ENCODE measurements at regions not wholly inside any gene's neighbourhood (a gene's known extent, or its start where the extent isn't known, plus 50 kb on each side); places are given as distances from the start of the nearest gene placed in this dataset.

GRCh38 chr9:84408416-84408815 lies 67.9 kb upstream of the SLC28A3 start:
- intact Hi-C loops (cut with DNase I; ENCODE audit: low total_unique reads) (no loop called here), in situ Hi-C loops (cut with MboI; ENCODE audit: low sequenced_read_pairs in 4 of 4) (loop anchor here in 1 of 4 donors (10.0 to 25.0 kb wide), 2 partner anchors 554 to 1196 kb away; no protein-coding TSS in a partner anchor)
- Histone ChIP-seq H3K9me3 (no peaks in the 10 kb centered on the region), H3K4me1 (no peaks in the 10 kb centered on the region), H3K36me3 (no peaks in the 10 kb centered on the region), H3K27me3 (no peaks in the 10 kb centered on the region), H3K27ac (no peak overlapping the region), H3K4me3 (no peak overlapping the region)
- no peak for TF ChIP-seq POLR2A (IDR thresholded peaks at IDR 0.05)
- TF ChIP-seq, protein P1, sequence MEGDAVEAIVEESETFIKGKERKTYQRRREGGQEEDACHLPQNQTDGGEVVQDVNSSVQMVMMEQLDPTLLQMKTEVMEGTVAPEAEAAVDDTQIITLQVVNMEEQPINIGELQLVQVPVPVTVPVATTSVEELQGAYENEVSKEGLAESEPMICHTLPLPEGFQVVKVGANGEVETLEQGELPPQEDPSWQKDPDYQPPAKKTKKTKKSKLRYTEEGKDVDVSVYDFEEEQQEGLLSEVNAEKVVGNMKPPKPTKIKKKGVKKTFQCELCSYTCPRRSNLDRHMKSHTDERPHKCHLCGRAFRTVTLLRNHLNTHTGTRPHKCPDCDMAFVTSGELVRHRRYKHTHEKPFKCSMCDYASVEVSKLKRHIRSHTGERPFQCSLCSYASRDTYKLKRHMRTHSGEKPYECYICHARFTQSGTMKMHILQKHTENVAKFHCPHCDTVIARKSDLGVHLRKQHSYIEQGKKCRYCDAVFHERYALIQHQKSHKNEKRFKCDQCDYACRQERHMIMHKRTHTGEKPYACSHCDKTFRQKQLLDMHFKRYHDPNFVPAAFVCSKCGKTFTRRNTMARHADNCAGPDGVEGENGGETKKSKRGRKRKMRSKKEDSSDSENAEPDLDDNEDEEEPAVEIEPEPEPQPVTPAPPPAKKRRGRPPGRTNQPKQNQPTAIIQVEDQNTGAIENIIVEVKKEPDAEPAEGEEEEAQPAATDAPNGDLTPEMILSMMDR (IDR thresholded peaks at IDR 0.05 in 4 of 5, conservative IDR thresholded peaks at IDR 0.05 in 1 of 5), result no peak
- no peak for DNase-seq
- no peak for ATAC-seq

DNA sequence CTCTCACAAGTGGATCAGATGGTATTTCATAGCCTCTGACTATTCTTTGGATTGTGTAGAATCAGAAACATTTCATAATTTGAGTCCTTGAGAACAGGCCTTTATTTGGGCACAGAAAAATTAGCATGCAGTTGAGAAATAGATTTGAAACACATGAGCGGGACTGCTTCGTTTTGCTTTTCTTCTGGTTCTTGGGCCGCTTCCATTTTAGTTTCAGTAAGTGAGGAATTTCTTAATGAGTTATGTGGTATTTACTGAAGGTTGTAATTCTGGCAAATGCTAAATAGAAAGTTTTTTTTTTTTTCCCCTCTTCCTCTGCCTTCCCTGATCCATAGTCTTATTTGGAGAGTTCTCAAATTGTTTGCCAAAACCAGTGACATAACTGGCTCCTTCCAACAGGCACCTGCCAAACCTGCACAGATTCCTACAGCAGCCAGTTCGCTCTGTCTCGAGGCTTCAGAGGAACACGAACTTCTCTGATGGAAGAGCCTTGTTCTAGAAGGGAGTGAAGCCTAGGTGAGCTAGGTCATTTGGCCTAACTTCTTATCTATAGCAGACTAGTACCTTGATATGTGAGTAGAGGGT lies 71.2 kb upstream of the SLC28A3 start:
- Histone ChIP-seq H3K9me3 (no peaks in the 10 kb centered on the region), H3K4me3 (no peak overlapping the region), H3K36me3 (no peaks in the 10 kb centered on the region), H3K4me1 (no peaks in the 10 kb centered on the region), H3K27ac (no peak overlapping the region), H3K27me3 (no peaks in the 10 kb centered on the region)
- intact Hi-C loops (cut with DNase I; ENCODE audit: low total_unique reads), result no loop called here
- DNase-seq, result no peak
- TF ChIP-seq POLR2A (IDR thresholded peaks at IDR 0.05), result no peak
- TF ChIP-seq, protein P1 (IDR thresholded peaks at IDR 0.05 in 4 of 5, conservative IDR thresholded peaks at IDR 0.05 in 1 of 5), result no peak
- in situ Hi-C loops (cut with MboI; ENCODE audit: low sequenced_read_pairs in 4 of 4), result loop anchor here in 1 of 4 donors (25.0 kb wide), 1 partner anchor 551 kb away; no protein-coding TSS in a partner anchor
- ATAC-seq, result no peak

DNA sequence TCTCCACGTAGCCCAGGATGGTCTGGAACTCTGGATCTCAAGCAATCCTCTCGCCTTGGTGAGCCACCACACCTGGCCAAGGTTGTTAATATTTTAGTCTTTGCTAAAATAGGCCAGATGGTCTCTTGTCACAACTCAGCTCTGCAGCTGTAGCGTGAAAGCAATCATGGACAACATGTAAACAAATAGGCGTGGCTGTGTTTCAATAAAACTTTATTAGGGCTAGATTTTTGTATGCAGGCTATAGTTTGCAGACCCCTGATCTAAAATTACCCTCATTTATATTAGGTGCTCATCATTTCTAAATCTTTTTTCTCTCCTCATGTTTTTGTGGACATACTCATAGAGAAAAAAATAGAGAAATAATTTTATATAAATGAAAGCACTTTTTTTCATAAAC lies 72.1 kb upstream of the SLC28A3 start:
- H3K4me1 ChIP-seq, result no peaks in the 10 kb centered on the region
- H3K9me3 ChIP-seq, result no peaks in the 10 kb centered on the region
- no peaks in the 10 kb centered on the region for H3K36me3 ChIP-seq
- no peak overlapping the region for H3K27ac ChIP-seq
- in situ Hi-C loops (cut with MboI; ENCODE audit: low sequenced_read_pairs in 4 of 4) (loop anchor here in 1 of 4 donors (25.0 kb wide), 1 partner anchor 550 kb away; no protein-coding TSS in a partner anchor), intact Hi-C loops (cut with DNase I; ENCODE audit: low total_unique reads) (no loop called here)
- no peak for ATAC-seq
- no peaks in the 10 kb centered on the region for H3K27me3 ChIP-seq
- no peak for DNase-seq
- TF ChIP-seq POLR2A (IDR thresholded peaks at IDR 0.05), result no peak
- TF ChIP-seq, protein P1 (IDR thresholded peaks at IDR 0.05 in 4 of 5, conservative IDR thresholded peaks at IDR 0.05 in 1 of 5), result no peak
- H3K4me3 ChIP-seq, result no peak overlapping the region

DNA sequence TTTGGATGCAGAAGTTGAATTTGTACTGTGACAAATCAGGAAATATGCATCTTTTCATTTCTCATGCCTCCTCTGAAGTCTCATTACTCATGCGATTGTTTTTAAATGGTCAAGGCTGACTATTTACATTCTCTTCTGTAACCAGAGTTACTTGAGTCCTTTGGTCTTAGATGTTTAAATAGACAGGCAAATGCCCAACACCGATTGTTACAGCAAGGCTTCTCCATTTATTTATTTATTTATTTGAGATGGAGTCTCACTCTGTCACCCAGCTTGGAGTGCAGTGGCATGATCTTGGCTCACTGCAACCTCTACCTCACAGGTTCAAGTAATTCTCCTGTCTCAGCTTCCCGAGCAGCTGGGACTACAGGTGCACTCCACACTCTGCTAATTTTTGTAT lies 72.7 kb upstream of the SLC28A3 start:
- no peaks in the 10 kb centered on the region for H3K27me3 ChIP-seq
- H3K27ac ChIP-seq, result no peak overlapping the region
- H3K4me1 ChIP-seq, result no peaks in the 10 kb centered on the region
- no peak for ATAC-seq
- DNase-seq, result no peak
- in situ Hi-C loops (cut with MboI; ENCODE audit: low sequenced_read_pairs in 4 of 4) (loop anchor here in 1 of 4 donors (25.0 kb wide), 1 partner anchor 549 kb away; no protein-coding TSS in a partner anchor), intact Hi-C loops (cut with DNase I; ENCODE audit: low total_unique reads) (no loop called here)
- no peaks in the 10 kb centered on the region for H3K9me3 ChIP-seq
- no peak for TF ChIP-seq POLR2A (IDR thresholded peaks at IDR 0.05)
- TF ChIP-seq, protein P1 (IDR thresholded peaks at IDR 0.05 in 4 of 5, conservative IDR thresholded peaks at IDR 0.05 in 1 of 5), result no peak
- H3K36me3 ChIP-seq, result no peaks in the 10 kb centered on the region
- H3K4me3 ChIP-seq, result no peak overlapping the region
